ENCODE measurements at regions not wholly inside any gene's neighbourhood (a gene's known extent, or its start where the extent isn't known, plus 50 kb on each side); places are given as distances from the start of the nearest gene placed in this dataset.

DNA sequence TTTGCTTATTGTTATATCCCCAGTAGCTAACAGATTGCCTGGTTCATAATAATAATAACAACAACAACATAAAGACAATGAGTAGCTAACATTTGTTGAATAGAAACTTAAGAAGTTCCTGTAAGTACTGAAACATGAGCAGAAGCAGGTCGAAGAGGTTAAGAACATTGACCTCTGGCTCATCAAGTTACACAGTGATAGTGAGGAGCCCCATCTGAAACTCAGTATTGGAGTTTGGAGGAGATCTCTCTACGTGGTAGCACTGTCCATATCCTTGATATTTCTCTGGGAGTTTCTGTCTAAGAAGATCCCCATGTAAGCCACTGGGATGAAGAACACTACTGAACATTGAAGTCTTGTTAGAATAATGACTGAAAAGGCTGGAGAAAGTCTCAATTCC is 600.4 kb downstream of the RFPL4B start:
- H2AFZ ChIP-seq (ENCODE audit: low read depth, low read length) = no peak overlapping the region
- TF ChIP-seq POLR2AphosphoS5 (IDR thresholded peaks at IDR 0.05; ENCODE audit: insufficient read depth, low read depth, low read length) (no peak), GATA2 (IDR thresholded peaks at IDR 0.05; ENCODE audit: insufficient read depth, insufficient read length, low read depth, low read length) (no peak), POLR2A (IDR thresholded peaks at IDR 0.05; ENCODE audit: low read depth, low read length) (no peak), JUN (IDR thresholded peaks at IDR 0.05; ENCODE audit: borderline replicate concordance, insufficient read depth, insufficient read length, low read depth) (no peak), FOS (IDR thresholded peaks at IDR 0.05; ENCODE audit: borderline replicate concordance, insufficient read depth, low read length) (no peak), EZH2 (IDR thresholded peaks at IDR 0.05; ENCODE audit: borderline replicate concordance, low read depth, low read length, severe bottlenecking) (no peak), CTCF (IDR thresholded peaks at IDR 0.05; ENCODE audit: extremely low read depth in 1 of 2, insufficient read depth in 1 of 2, low read depth in 1 of 2, low read length in 2 of 2) (no peak), MYC (IDR thresholded peaks at IDR 0.05; ENCODE audit: low read depth, low read length) (no peak)
- TF ChIP-seq, protein P1, sequence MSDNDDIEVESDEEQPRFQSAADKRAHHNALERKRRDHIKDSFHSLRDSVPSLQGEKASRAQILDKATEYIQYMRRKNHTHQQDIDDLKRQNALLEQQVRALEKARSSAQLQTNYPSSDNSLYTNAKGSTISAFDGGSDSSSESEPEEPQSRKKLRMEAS (IDR thresholded peaks at IDR 0.05; ENCODE audit: insufficient read depth, insufficient read length) = no peak
- H3K9me1 ChIP-seq (replicated peaks; ENCODE audit: control insufficient read depth, extremely low read depth, insufficient read depth, low read length) = no peaks in the 10 kb centered on the region
- H3K27ac ChIP-seq (ENCODE audit: insufficient read depth, low read depth, low read length) = no peak overlapping the region
- no TSS peak for BruUV-seq (replicated peaks)
- CTCF ChIA-PET = interaction anchor here (0.8 to 1.6 kb wide), 5 partner anchors 14 to 989 kb away, joined by 3 to 5 read pairs (median 3); no protein-coding TSS in a partner anchor
- no peak overlapping the region for H3K9ac ChIP-seq (replicated peaks; ENCODE audit: extremely low read depth, insufficient read depth, low read length)
- H3K4me1 ChIP-seq (ENCODE audit: control insufficient read depth, extremely low read depth, insufficient read depth, low read length) = peaks cover 15% of the 10 kb centered on the region
- FAIRE-seq (no peak), DNase-seq (ENCODE audit: low read depth, low spot score) (no peak)
- H3K4me2 ChIP-seq (ENCODE audit: insufficient read depth, low read length) = no peak overlapping the region
- no peak overlapping the region for H3K4me3 ChIP-seq (replicated peaks in 1 of 3; ENCODE audit: insufficient read depth in 1 of 3, low read depth in 1 of 3, low read length in 3 of 3)
- H3K36me3 ChIP-seq (ENCODE audit: control insufficient read depth in 2 of 2, extremely low read depth in 1 of 2, insufficient read depth in 2 of 2, low read length in 2 of 2) = no peaks in the 10 kb centered on the region
- H3K79me2 ChIP-seq (ENCODE audit: control insufficient read depth, insufficient read depth, low read length) = no peaks in the 10 kb centered on the region
- no peaks in the 10 kb centered on the region for H4K20me1 ChIP-seq (replicated peaks; ENCODE audit: control insufficient read depth, extremely low read depth, insufficient read depth, low read length)
- no peaks in the 10 kb centered on the region for H3K9me3 ChIP-seq (replicated peaks; ENCODE audit: control insufficient read depth, insufficient read depth, low read length)
- dilution Hi-C loops (cut with MboI; ENCODE audit: extremely low pct_ligation_motif_present, low sequenced_read_pairs) = no loop called here
- POLR2A ChIA-PET = no interaction called here
- no peaks in the 10 kb centered on the region for H3K27me3 ChIP-seq (ENCODE audit: control insufficient read depth in 2 of 2, insufficient read depth in 2 of 2, low read length in 2 of 2)
- intact Hi-C loops (cut with micrococcal nuclease) = no loop called here

All from endothelial cell of umbilical vein (primary cell).